A549 (cell line): ENCODE measurements at regions not wholly inside any gene's neighbourhood (a gene's known extent, or its start where the extent isn't known, plus 50 kb on each side); places are given as distances from the start of the nearest gene placed in this dataset.

Source experiments
- ATAC-seq, 2 experiments: fragments of 200-7000 bp in 1 of 2; fragments of >200 bp in 1 of 2; cut with Nextera tagmentation in 1 of 2; cut with Tn5 transposase in 1 of 2; 3 replicates each; pipeline versions ENCODE4 v1.8.0 to v1.9.1; 2018 to 2020; ENCODE audit warnings: mild to moderate bottlenecking in 1 of 2, moderate library complexity in 1 of 2
- CTCF ChIA-PET: fragments of 300-600 bp; sonication (Branson Sonifier 250); formaldehyde crosslinking; extraction: SDS; loops from one replicate; lab custom pipeline; 2021; ENCODE audit warnings: antibody characterized with exemption, inconsistent platforms; lab: Yijun Ruan, JAX
- POLR2A ChIA-PET: fragments of 350-600 bp; formaldehyde crosslinking; extraction: SDS; loops from one replicate; lab custom pipeline; 2021; ENCODE audit warnings: antibody characterized with exemption, inconsistent platforms; lab: Yijun Ruan, JAX
- DNase-seq, 2 experiments: peaks; one replicate each; pipeline versions ENCODE4 v3.0.0 to v3.0.0-alpha.2; 2011 to 2016; ENCODE audit warnings: low read depth in 1 of 2, low spot score in 1 of 2
- FAIRE-seq: peaks from 2 replicates; lab custom pipeline; 2011; peaks lifted over from hg19 to GRCh38; lab: Jason Lieb, UNC
- H3K27ac ChIP-seq, 2 experiments: fragments of >200 bp; sonication (Bioruptor Twin); formaldehyde crosslinking; 3 replicates each; pipeline ENCODE4 v1.5.1; 2016 to 2017
- H3K4me1 ChIP-seq: fragments of >200 bp; sonication (Bioruptor Twin); formaldehyde crosslinking; 3 replicates; pipeline ENCODE4 v1.6.1; 2016
- H3K4me2 ChIP-seq: fragments of >200 bp; sonication (Bioruptor Twin); formaldehyde crosslinking; 3 replicates; pipeline ENCODE4 v1.6.1; 2016
- H3K4me3 ChIP-seq: fragments of >200 bp; sonication (Bioruptor Twin); formaldehyde crosslinking; 3 replicates; pipeline ENCODE4 v1.5.1; 2016
- H3K9me3 ChIP-seq: fragments of >200 bp; sonication (Bioruptor Twin); formaldehyde crosslinking; 3 replicates; pipeline ENCODE4 v1.6.1; 2016
- ATOH8 ChIP-seq: fragments of 250-450 bp; sonication (Bioruptor Pico); IDR thresholded peaks from 2 replicates; pipeline ENCODE4 v1.5.0; 2020; ENCODE audit warnings: low read depth, mild to moderate bottlenecking, moderate library complexity
- CEBPB ChIP-seq, 2 experiments: fragments of >200 bp in 1 of 2; sonication (Bioruptor Twin) in 1 of 2; formaldehyde crosslinking in 1 of 2; IDR thresholded peaks; 2 replicates each; pipeline ENCODE4 v1.6.1; 2012 to 2016
- CHD2 ChIP-seq: fragments of 150-350 bp; IDR thresholded peaks from 2 replicates; pipeline ENCODE4 v1.6.1; 2014; ENCODE audit warnings: low read length; ENCODE audit not compliant: partially characterized antibody
- CTCF ChIP-seq: fragments of >200 bp; sonication (Bioruptor Twin); formaldehyde crosslinking; IDR thresholded peaks from 3 replicates; pipeline ENCODE4 v1.5.1; 2016
- EHMT2 ChIP-seq: fragments of 200-600 bp; sonication (generic); IDR thresholded peaks from 2 replicates; pipeline ENCODE4 v1.6.1; 2016; ENCODE audit warnings: antibody characterized with exemption, low read depth, mild to moderate bottlenecking, moderate library complexity
- HMGXB4 ChIP-seq: fragments of 250-450 bp; sonication (Bioruptor Pico); IDR thresholded peaks from 2 replicates; pipeline ENCODE4 v1.5.0; 2021; ENCODE audit warnings: mild to moderate bottlenecking, moderate library complexity, borderline replicate concordance
- KDM5A ChIP-seq: fragments of 200-600 bp; sonication (generic); IDR thresholded peaks from 2 replicates; pipeline ENCODE4 v1.6.1; 2016; ENCODE audit warnings: antibody characterized with exemption, mild to moderate bottlenecking
- MAX ChIP-seq: IDR thresholded peaks from 2 replicates; pipeline ENCODE4 v1.6.1; 2012
- NR3C1 ChIP-seq: fragments of >200 bp; sonication (Bioruptor Twin); formaldehyde crosslinking; IDR thresholded peaks from 3 replicates; pipeline ENCODE4 v1.6.1; 2017
- PHF8 ChIP-seq: fragments of 200-600 bp; sonication (generic); IDR thresholded peaks from 2 replicates; pipeline ENCODE4 v1.6.1; 2016; ENCODE audit warnings: low read depth, mild to moderate bottlenecking, antibody characterized with exemption, moderate library complexity, borderline replicate concordance
- REST ChIP-seq: fragments of 200-600 bp; sonication (generic); IDR thresholded peaks from 2 replicates; pipeline ENCODE4 v1.6.1; 2016; ENCODE audit warnings: antibody characterized with exemption, mild to moderate bottlenecking, moderate library complexity
- RFX5 ChIP-seq: fragments of 450-650 bp; IDR thresholded peaks from 2 replicates; pipeline ENCODE4 v1.7.1; 2014; ENCODE audit warnings: antibody characterized with exemption, mild to moderate bottlenecking, moderate library complexity
- SREBF2 ChIP-seq: fragments of 450-650 bp; IDR thresholded peaks from 2 replicates; pipeline ENCODE4 v1.6.1; 2014; ENCODE audit warnings: mild to moderate bottlenecking, moderate library complexity
- TP53 ChIP-seq: fragments of 250-450 bp; sonication (Bioruptor Pico); IDR thresholded peaks from 2 replicates; pipeline ENCODE4 v1.5.0; 2021; ENCODE audit warnings: mild to moderate bottlenecking, moderate library complexity
- WGBS: methylation state at CpG from one replicate; pipeline ENCODE4 v1.1.6; 2017; ENCODE audit errors: missing lambda C conversion rate; 5-methylcytosine and 5-hydroxymethylcytosine counted together

DNA sequence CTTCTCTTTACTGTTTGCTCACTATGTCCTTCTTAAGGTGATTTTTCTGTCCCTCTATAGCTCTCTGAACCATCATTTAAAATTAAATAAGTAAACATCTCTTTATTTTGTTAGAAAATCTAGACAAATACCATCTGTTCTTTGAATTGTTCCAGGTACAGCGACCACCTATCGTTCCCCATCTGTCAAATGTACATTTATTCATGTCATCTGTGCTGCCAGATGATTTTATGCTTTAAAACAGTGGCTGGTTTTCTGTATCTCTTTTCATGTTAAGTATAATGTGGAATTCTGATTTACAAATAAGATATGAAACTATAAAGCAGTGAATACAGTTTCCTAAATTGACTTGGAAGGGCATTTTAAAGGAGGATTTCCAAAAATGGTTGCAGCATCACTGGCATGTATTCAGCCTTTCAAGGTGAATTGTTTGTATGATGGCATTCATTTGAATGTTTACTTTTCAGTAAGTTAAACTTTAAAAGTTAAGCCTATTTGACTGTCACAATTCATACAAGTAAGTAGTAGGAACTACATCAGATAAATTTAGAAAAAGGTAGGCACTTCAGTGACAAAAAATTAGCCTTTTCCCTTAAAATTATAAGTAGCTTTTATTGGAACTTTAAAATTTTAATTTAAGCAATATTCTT, 92.6 kb upstream of the CLVS2 start:
- Histone ChIP-seq H3K4me1 (no peaks in the 10 kb centered on the region), H3K4me3 (no peak overlapping the region), H3K9me3 (no peaks in the 10 kb centered on the region), H3K4me2 (no peak overlapping the region), H3K27ac (no peak overlapping the region)
- POLR2A ChIA-PET = no interaction called here
- FAIRE-seq = no peak
- WGBS = 4% methylated on average over 2 of the region's 2 CpGs
- ATAC-seq = no peak
- no peak for DNase-seq
- CTCF ChIA-PET = no interaction called here
- TF ChIP-seq SREBF2 (no peak), CEBPB (IDR thresholded peaks at IDR 0.05) (no peak), EHMT2 (no peak), ATOH8 (CRISPR knock-in tag) (no peak), RFX5 (no peak), NR3C1 (no peak), PHF8 (no peak), TP53 (CRISPR knock-in tag) (no peak), CHD2 (no peak), MAX (no peak), REST (no peak), HMGXB4 (CRISPR knock-in tag) (no peak), KDM5A (no peak), CTCF (no peak)

DNA sequence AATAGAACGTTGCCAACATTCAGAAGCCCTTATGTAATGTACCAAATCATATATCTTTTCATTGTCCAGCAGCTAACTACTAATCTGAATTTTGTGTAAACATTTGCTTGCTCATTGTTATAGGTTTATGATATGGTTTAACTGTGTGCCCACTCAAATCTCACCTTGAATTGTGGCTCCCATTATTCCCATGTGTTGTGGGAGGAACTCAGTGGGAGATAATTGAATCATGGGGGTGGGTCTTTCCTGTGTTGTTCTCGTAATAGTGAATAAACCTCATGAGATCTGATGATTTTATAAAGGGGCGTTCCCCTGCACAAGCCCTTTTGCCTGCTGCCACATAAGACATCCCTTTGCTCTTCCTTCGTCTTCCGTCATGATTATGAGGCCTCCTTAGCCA, 91.9 kb upstream of the CLVS2 start:
- CTCF ChIA-PET = no interaction called here
- Histone ChIP-seq H3K4me1 (no peaks in the 10 kb centered on the region), H3K9me3 (no peaks in the 10 kb centered on the region), H3K27ac (no peak overlapping the region), H3K4me3 (no peak overlapping the region), H3K4me2 (no peak overlapping the region)
- TF ChIP-seq MAX = no peak
- DNase-seq = no peak
- 24% methylated on average over 5 of the region's 5 CpGs for WGBS
- no peak for FAIRE-seq
- POLR2A ChIA-PET = no interaction called here
- ATAC-seq = no peak
